Putamen (tissue), 1 donor: ENCODE measurements at regions not wholly inside any gene's neighbourhood (a gene's known extent, or its start where the extent isn't known, plus 50 kb on each side); places are given as distances from the start of the nearest gene placed in this dataset.
"Not testable (repeated sequence)": the region's sequence is repeated elsewhere in the genome, so short reads cannot be mapped to it uniquely, and the experiment has no call there.

ENCODE experiments used
- DNase-seq: peaks from one replicate; pipeline ENCODE4 v3.0.0-alpha.2; 2016; ENCODE audit warnings: low spot score

DNA sequence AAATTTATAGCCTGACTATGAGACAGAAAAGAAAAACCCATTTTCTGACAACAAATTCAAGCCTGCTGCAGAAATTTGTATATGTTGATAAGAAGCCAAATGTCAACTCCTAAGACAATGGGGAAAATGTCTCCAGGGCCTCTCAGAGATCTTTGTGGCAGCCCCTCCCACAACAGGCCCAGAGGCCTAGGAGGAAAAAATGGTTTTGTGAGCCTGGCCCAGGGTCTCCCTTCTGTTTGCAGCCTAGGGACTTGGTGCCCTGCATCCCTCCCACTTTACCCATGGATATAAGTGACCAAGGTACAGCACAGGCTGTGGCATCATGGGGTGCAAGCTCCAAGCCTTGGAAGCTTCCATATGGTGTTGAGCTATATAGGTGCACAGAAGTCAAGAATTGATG is 740.2 kb downstream of the SEMA5A start:
- DNase-seq, result no peak

DNA sequence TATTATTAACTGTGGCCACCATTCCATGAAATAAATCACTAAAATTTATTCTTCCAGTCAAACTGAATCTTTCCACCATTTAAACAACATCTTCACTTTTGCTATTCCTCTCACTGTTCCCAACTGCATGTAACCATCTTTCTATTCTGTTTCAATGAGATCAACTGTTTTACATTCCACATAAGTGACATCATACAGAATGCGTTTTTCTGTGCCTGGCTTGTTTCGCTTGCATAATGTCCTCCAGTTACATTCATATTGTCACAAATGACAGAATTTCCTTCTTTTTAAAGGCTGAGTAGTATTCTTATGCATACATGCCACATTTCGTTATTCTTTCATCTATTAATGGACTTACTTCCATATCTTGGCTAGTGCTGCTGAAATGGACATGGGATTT is 738.2 kb downstream of the SEMA5A start:
- DNase-seq, result no peak

DNA sequence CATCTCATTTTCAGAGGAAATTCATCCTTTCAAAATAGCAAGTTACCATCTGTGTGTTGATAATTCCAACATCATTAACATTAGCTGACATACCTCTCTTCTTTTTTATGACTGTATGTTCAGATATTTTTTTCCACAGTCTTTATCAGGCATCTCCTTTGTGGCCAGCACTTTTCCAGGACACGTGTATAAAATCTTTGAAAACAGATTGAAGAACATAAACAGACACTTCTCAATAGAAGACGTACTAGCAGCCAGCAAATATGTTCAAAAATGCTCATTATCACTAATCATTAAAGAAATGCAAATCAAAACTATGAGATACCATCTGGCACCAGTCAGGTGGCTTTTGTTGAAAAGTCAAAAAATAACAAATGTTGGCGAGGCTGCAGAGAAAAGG is 734.3 kb downstream of the SEMA5A start:
- no peak for DNase-seq

DNA sequence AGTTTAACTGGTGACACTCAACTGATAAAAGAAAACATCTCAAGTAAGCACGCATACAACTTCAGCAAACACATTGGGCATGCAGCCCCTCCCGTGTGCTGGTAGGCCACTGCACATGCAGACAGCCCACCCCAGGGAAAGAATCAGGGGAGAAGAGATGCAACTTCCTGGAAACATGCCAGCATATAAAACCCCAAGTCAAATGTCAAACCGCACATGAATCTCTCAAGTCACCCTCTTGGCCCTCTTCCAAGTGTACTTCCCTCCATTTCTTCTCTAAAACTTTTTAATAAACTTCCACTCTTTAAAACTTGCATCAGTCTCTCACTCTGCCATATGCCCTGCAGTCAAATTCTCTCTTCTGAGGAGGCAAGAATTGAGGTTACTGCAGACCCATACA is 732.7 kb downstream of the SEMA5A start:
- no peak for DNase-seq

DNA sequence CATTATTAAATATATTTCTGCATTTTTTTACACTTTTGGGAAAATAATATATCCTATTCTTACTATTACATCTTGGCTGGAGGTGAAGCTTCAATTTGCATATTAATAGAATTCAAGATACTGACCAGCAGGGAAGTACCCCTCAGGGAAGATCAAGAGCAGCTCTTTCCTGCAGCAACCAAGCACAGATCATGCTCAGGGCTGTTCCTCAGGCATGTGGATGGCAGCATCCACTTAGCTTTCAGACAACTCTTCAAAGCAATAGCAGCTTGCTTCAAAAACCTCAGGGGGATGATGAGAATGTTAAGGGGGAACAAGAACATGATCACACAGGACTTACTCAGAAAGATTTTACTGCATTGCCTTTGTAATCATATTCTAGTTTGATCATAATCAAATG is 731.8 kb downstream of the SEMA5A start:
- no peak for DNase-seq

DNA sequence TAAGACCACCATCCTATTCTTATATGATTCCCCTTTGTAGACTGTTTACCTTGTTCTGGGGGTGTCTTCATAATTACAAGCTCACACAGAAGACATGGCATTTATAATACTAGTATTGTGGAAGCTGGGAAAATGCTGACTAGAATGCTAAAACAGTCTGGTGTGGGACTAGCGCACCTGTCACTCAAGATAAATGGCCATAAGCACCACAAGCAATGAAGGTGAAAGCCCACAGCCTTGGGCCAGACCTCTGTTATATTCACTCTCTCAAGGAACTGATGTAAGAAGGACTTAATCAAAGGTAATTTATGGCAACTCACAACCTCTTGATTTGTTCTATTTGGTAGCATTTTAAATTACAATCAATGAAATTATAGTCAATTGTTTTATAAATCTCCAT is 721.5 kb downstream of the SEMA5A start:
- DNase-seq, result no peak

DNA sequence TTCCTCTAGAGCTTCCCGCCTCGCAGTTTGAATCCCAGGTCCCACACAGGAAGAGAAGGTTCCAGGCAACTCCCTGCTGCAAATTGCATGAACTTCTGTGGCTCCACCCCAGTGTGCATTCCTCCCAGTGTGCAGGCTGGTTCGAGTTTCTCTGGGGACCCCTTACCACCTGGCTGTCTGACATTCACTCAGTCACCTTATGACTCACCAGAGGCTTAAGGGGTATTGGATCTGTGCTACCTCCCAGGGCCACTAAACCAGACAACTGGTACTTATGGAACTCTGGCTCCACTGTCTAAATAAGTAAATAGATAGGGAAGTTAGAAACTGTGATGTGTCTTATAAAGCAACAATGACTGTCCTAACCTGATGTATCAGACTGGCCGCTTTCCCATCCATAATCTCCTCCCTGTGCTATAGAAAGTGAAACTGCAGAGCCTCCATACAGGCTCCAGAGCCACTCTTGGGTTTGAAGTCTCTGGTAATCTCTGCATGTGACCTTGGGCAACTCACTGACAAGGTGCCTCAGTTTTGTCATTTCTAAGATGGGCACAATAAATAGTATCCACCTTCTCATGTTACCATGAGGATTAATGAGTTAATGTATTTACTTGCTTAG is 720.6 kb downstream of the SEMA5A start:
- DNase-seq, result no peak

DNA sequence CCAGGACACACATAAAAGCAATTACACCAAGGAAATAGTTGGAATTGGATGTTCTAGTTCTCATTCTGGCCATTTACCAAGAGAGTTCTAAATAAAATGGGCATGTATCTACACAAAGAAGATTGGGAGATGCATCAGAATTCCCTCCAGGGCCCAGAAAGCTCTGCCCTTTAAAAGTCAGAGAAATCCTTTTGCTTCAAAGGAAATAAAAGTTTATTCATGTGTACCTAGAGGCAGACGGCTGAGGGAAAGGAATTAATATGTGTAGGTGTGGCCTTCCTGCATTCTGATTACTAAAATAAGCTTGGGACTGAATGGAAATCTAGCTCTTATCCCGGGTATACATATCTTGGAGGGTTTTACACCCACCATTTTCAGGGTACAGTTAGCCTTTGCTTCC is 719.4 kb downstream of the SEMA5A start:
- no peak for DNase-seq

DNA sequence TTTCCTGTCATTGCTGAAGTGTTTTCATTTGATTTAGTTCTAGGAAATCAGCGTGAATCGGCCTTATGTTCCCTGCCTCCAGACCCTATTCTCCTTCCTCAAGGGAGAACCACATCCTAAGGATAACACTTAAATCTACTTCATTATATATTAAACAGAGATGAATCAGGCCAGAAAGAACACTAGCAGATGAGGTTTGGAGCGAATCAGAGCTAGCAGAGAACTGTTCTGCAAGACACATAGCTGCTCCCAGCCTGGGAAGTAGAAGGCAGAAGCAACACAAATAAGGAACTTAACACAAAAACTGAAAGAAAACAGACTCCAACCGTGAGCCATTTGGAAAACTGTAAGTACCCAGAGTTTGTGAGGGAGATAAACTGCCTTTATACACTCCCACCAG is 718.2 kb downstream of the SEMA5A start:
- DNase-seq, result no peak

- no peak for DNase-seq
Measured at GRCh38 chr5:8828596-8829322, 717.1 kb downstream of the SEMA5A start.

- no peak for DNase-seq
Measured at GRCh38 chr5:8829323-8830029, 716.4 kb downstream of the SEMA5A start.

GRCh38 chr5:8831251-8831650 is 714.6 kb downstream of the SEMA5A start:
- DNase-seq, result no peak

DNA sequence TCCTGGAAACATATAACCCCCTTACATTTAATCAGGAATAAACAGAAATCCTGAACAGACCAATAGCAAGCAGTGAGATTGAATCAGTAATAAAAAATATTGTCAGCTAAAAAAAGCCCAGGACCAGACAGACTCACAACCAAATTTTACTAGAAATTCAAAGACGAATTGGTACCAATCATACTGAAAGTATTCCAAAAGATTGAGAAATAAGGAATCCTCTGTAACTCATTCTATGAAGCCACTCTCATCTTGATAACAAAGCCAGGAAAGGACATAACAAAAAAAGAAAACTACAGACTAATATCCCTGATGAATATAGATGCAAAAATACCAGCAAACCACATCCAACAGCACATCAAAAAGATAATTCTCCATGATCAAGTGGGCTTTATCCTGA is 714.0 kb downstream of the SEMA5A start:
- DNase-seq, result no peak

- DNase-seq, result peak; percentile 92
Measured at GRCh38 chr5:8839361-8840055, 706.4 kb downstream of the SEMA5A start.

- no peak for DNase-seq
Measured at GRCh38 chr5:8840237-8840636, 705.6 kb downstream of the SEMA5A start.

DNA sequence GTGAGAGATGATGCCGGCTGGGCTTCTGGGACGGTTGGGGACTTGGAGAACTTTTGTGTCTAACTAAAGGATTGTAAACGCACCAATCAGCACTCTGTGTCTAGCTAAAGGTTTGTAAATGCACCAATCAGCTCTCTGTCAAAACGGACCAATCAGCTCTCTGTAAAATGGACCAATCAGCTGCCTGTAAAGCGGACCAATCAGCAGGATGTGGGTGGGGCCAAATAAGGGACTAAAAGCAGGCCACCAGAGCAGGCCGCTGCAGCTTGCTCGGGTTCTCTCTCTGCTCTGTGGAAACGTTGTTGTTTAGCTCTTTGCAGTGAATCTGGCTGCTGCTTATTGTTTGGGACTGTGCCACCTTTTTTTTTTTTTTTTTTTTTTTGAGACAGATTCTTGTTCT is 705.1 kb downstream of the SEMA5A start:
- not testable (repeated sequence) for DNase-seq

DNA sequence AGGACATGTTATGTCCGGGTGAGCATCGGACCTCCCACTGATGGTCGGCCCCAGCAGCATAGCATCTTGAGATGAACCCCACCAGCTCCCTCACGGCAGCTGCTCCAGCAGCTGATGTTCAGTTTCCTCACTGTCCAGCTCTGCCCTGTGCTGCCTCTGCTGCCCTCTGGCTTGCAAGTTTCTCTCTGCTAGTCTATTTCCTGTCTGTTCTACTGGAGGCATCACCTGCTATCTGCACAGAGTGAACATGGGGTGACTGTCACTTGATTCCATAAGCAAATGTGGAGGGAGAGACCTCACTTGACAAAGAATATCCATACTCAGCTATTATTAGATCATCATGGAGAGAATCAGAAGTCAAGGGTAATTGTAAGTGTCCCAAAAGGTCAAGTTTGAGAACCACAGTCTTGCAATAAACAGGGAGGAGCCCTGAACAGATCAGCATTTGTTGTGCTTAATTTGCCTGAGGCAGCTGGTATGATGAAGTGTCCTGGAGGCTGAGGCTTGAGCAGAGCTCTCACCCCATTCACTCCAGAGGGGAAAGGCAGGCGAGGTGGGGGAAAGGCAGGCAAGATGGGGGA is 702.8 kb downstream of the SEMA5A start:
- DNase-seq, result peak; percentile 67

DNA sequence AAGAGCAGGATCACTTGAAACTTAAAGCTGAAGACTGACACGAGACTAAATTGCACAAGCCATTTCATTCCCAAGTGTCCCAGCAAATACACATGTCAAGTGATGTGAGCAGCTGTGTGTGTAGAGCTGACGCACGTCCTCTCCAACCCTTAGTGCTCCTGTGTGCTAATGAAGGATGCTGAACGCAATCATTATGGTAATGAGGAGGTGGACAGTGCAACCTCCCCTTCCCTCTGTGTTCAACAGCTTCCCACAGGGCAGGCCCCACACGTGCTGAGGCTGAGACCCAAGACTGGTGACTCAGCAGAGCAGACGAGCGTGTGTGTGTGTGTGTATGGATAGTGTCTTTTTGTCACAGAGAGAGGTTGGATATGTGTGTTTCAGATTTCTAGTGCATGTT is 702.1 kb downstream of the SEMA5A start:
- peak; percentile 62 for DNase-seq

DNA sequence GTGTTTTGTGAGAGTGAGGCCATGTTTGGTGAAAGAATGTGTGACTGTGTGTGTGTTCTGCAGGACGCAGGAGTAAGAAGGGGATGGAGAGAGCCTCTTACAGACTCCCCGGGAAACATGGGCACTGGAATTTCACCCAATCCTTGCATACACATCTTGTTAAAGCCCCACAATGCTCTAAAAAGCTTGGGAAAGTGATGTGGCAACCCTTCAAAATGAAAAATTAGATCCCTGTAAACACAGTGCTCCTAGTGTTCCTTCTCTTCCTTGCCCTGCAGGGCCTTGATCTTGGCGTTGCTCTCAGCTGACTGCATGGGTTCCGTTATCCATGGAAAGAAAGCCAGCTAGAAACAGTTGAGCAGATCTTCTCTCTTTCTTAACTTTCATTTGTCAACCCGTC is 701.7 kb downstream of the SEMA5A start:
- DNase-seq, result no peak

DNA sequence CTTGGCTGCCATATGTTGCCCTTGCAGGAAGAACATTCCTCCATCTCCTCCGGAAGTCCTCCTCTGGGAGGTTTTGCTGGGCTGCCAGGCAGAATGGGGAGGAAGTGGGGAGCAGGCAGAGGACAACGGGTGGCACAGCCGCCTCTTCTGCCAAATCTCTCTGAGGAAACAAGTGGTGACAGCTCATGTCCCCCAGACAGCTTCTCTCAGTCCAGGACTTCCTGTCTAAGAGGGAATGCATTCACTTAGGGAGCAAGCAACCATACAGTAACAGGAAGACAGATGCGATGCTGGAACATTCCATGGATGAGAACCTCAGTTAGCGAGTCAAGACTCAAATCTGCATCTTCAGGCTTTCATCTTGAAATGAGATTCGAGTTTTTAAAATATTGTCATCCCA is 701.0 kb downstream of the SEMA5A start:
- DNase-seq, result no peak

GRCh38 chr5:8845296-8845695 is 700.6 kb downstream of the SEMA5A start:
- DNase-seq, result no peak

GRCh38 chr5:8848366-8848765 is 697.5 kb downstream of the SEMA5A start:
- DNase-seq, result no peak
